RWPE2 (cell line): ENCODE measurements at regions not wholly inside any gene's neighbourhood (a gene's known extent, or its start where the extent isn't known, plus 50 kb on each side); places are given as distances from the start of the nearest gene placed in this dataset.

ENCODE experiments used
- ATAC-seq: fragments of 200-7000 bp; cut with Tn5 transposase; 3 replicates; pipeline ENCODE4 v1.9.1; 2021; ENCODE audit warnings: low read depth
- DNase-seq: peaks from one replicate; pipeline ENCODE4 v3.0.0-alpha.2; 2020; ENCODE audit warnings: low spot score
- H3K27ac ChIP-seq: fragments of 450-650 bp; 2 replicates; pipeline ENCODE4 v1.5.1; 2017; ENCODE audit warnings: mild to moderate bottlenecking; ENCODE audit not compliant: poor library complexity, severe bottlenecking
- H3K27me3 ChIP-seq: fragments of 250-450 bp; sonication (Bioruptor Pico); 2 replicates; pipeline ENCODE4 v1.5.1; 2021; ENCODE audit warnings: mild to moderate bottlenecking, moderate library complexity; ENCODE audit not compliant: insufficient read depth, poor library complexity, severe bottlenecking
- H3K36me3 ChIP-seq: fragments of 250-450 bp; sonication (Bioruptor Pico); 2 replicates; pipeline ENCODE4 v1.5.1; 2020; ENCODE audit warnings: low read depth, mild to moderate bottlenecking, moderate library complexity
- H3K4me1 ChIP-seq: fragments of 250-450 bp; sonication (Bioruptor Pico); 2 replicates; pipeline ENCODE4 v1.5.1; 2021; ENCODE audit warnings: mild to moderate bottlenecking, moderate library complexity; ENCODE audit not compliant: insufficient read depth, poor library complexity, severe bottlenecking
- H3K4me3 ChIP-seq: fragments of 250-450 bp; sonication (Bioruptor Pico); 2 replicates; pipeline ENCODE4 v1.5.1; 2021; ENCODE audit warnings: mild to moderate bottlenecking, moderate library complexity; ENCODE audit not compliant: severe bottlenecking
- H3K9me3 ChIP-seq: fragments of 250-450 bp; sonication (Bioruptor Pico); 2 replicates; pipeline ENCODE4 v1.5.1; 2021; ENCODE audit warnings: mild to moderate bottlenecking, moderate library complexity; ENCODE audit not compliant: severe bottlenecking
- CTCF ChIP-seq: fragments of 450-650 bp; IDR thresholded peaks from one replicate; pipeline ENCODE4 v1.5.1; 2017; ENCODE audit warnings: mild to moderate bottlenecking, moderate library complexity; ENCODE audit not compliant: poor library complexity, severe bottlenecking

- H3K27me3 ChIP-seq, result no peaks in the 10 kb centered on the region
- ATAC-seq, result no peak
- H3K9me3 ChIP-seq, result no peaks in the 10 kb centered on the region
- no peak overlapping the region for H3K27ac ChIP-seq
- peaks cover 13% of the 10 kb centered on the region for H3K4me1 ChIP-seq
- no peak for TF ChIP-seq CTCF
- no peak for DNase-seq
- no peak overlapping the region for H3K4me3 ChIP-seq
- H3K36me3 ChIP-seq, result no peaks in the 10 kb centered on the region
Measured at GRCh38 chr7:107907-108306, 84.5 kb upstream of the FAM20C start.

DNA sequence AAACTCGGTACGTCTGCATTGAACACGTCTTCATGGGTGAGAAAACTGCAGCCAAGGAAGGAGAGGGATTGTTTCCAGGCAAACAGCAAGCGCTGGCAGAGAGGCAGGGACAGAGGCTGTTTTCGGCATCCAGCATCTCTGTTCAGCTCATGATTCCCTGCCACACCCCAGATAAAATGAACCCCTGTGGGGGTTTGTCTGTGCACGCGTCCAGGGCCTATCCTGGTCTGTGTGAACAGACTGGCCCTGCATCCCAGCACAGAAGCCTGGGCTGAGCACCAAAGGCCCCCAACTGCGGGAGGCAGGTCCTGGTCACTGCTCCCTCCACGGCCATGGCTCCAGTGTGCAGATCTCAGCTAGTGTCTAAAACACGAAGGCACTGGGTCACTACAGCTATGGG, 83.3 kb upstream of the FAM20C start:
- H3K27ac ChIP-seq, result no peak overlapping the region
- no peak for TF ChIP-seq CTCF
- H3K4me3 ChIP-seq, result no peak overlapping the region
- DNase-seq, result no peak
- no peak for ATAC-seq
- H3K36me3 ChIP-seq, result no peaks in the 10 kb centered on the region
- no peaks in the 10 kb centered on the region for H3K27me3 ChIP-seq
- H3K4me1 ChIP-seq, result peaks cover 12% of the 10 kb centered on the region
- H3K9me3 ChIP-seq, result no peaks in the 10 kb centered on the region

DNA sequence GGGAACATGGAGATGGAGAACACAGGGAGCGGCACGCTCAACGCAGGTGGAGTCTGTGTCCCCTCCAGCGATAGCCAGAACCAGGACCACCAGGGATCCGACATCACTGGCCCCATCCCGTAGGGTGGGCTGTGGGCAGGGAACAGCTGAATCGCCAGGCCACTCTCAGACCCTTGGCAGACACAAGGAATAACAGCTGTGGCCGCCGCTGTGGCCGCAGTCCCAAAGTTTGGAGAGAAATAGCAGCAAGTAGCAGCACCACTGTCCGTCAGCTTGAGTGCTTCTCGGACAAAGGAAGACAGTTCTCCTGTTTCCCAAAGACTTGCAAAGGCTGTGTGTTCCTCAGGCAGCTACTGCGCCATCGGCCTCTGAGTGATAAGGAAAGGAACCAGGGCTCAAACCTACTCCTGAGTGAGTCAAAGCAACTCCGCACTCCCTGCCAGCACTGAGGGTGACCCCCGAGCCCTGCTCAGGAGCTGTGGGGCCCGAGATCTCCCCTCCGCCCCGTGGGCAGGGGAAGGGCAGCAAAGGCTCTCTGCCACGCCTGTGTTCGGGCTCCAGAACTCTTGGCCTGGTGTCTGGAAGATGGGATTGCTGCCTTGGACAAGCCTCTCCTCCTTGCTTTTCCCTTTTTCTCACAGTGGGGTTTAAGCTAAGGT, 82.3 kb upstream of the FAM20C start:
- no peaks in the 10 kb centered on the region for H3K9me3 ChIP-seq
- no peaks in the 10 kb centered on the region for H3K27me3 ChIP-seq
- no peak overlapping the region for H3K27ac ChIP-seq
- H3K36me3 ChIP-seq, result no peaks in the 10 kb centered on the region
- no peak overlapping the region for H3K4me3 ChIP-seq
- peaks cover 3% of the 10 kb centered on the region for H3K4me1 ChIP-seq
- no peak for TF ChIP-seq CTCF
- ATAC-seq (no peak), DNase-seq (no peak)

GRCh38 chr7:110557-111232, 81.7 kb upstream of the FAM20C start:
- no peak overlapping the region for H3K27ac ChIP-seq
- no peaks in the 10 kb centered on the region for H3K9me3 ChIP-seq
- no peak overlapping the region for H3K4me3 ChIP-seq
- TF ChIP-seq CTCF, result no peak
- H3K27me3 ChIP-seq, result no peaks in the 10 kb centered on the region
- H3K4me1 ChIP-seq, result no peaks in the 10 kb centered on the region
- H3K36me3 ChIP-seq, result no peaks in the 10 kb centered on the region
- DNase-seq, result no peak
- ATAC-seq, result no peak

GRCh38 chr7:111591-111990, 80.8 kb upstream of the FAM20C start:
- Histone ChIP-seq H3K9me3 (no peaks in the 10 kb centered on the region), H3K4me3 (no peak overlapping the region), H3K27me3 (no peaks in the 10 kb centered on the region), H3K27ac (no peak overlapping the region), H3K4me1 (no peaks in the 10 kb centered on the region), H3K36me3 (no peaks in the 10 kb centered on the region)
- TF ChIP-seq CTCF, result no peak
- ATAC-seq (no peak), DNase-seq (no peak)
